Breast epithelium (tissue), 4 donors: ENCODE measurements at regions not wholly inside any gene's neighbourhood (a gene's known extent, or its start where the extent isn't known, plus 50 kb on each side); places are given as distances from the start of the nearest gene placed in this dataset.

Experiments
- DNase-seq, 2 donors: peaks; one replicate each; pipeline ENCODE4 v3.0.0-alpha.2; 2019; ENCODE audit warnings: low spot score in 2 of 2
- H3K27ac ChIP-seq, 2 donors: fragments of 200-600 bp; sonication (generic) in 1 of 2; one replicate each; pipeline ENCODE4 v1.5.1; 2016 to 2019; ENCODE audit warnings: mild to moderate bottlenecking in 1 of 2
- H3K27me3 ChIP-seq, 2 donors: fragments of 200-600 bp; sonication (generic) in 1 of 2; one replicate each; pipeline versions ENCODE4 v1.5.1 to v1.6.0; 2017 to 2019; ENCODE audit warnings: control low read depth in 1 of 2, mild to moderate bottlenecking in 1 of 2
- H3K36me3 ChIP-seq: fragments of 200-600 bp; one replicate; pipeline ENCODE4 v1.5.1; 2019
- H3K4me1 ChIP-seq, 2 donors: fragments of 200-600 bp; sonication (generic); one replicate each; pipeline ENCODE4 v1.5.1; 2016 to 2019; ENCODE audit warnings: control low read depth in 1 of 2
- H3K4me3 ChIP-seq, 3 donors: fragments of 200-600 bp; sonication (generic); 1 replicate in 2 of 3; 2 replicates in 1 of 3; pipeline ENCODE4 v1.5.1; 2016 to 2019; ENCODE audit warnings: mild to moderate bottlenecking in 3 of 3, moderate library complexity in 2 of 3
- H3K9me3 ChIP-seq, 2 donors: fragments of 200-600 bp; sonication (generic) in 1 of 2; one replicate each; pipeline ENCODE4 v1.5.1; 2016 to 2019; ENCODE audit warnings: control low read depth in 1 of 2
- CTCF ChIP-seq, 3 donors: fragments of 450-650 bp; IDR thresholded peaks; one replicate each; pipeline ENCODE4 v1.5.1; 2016 to 2017; ENCODE audit warnings: antibody characterized with exemption in 3 of 3, mild to moderate bottlenecking in 3 of 3, moderate library complexity in 3 of 3
- POLR2A ChIP-seq: fragments of 450-650 bp; IDR thresholded peaks from one replicate; pipeline ENCODE4 v1.6.1; 2016; ENCODE audit warnings: antibody characterized with exemption, mild to moderate bottlenecking, moderate library complexity
- POLR2AphosphoS5 ChIP-seq, 3 donors: sonication (generic); formaldehyde crosslinking; IDR thresholded peaks; one replicate each; pipeline ENCODE4 v1.6.1; 2017; ENCODE audit warnings: antibody characterized with exemption in 3 of 3
- intact Hi-C: fragments of 100-400 bp; cut with DNase I; formaldehyde crosslinking; loops from one replicate; pipeline ENCODE4 v1.15.1; 2023; ENCODE audit warnings: low total_unique reads

DNA sequence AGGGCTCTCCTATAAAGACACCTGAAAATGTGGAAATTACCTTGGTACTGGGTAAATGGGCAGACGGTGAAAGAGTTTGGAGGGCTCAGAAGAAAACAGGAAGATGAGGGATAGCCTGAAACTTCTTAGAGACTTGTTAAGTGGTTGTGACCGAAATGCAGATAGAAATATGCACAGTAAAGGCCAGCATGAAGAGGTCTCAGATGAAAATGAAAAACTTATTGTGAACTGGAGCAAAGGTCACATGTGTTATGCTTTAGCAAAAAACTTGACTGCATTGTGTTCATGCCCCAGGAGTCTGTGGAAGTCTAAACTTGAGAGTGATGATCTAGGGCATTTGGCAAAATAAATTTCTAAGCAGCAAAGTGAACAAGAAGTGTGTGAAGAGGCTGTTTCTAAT, 137.1 kb downstream of the CBLN2 start:
- no peaks in the 10 kb centered on the region for H3K27me3 ChIP-seq
- no peaks in the 10 kb centered on the region for H3K4me1 ChIP-seq
- H3K4me3 ChIP-seq, result no peak overlapping the region
- H3K27ac ChIP-seq, result no peak overlapping the region
- no peaks in the 10 kb centered on the region for H3K36me3 ChIP-seq
- DNase-seq, result no peak
- intact Hi-C loops, result no loop called here
- peaks cover 5 to 6% of the 10 kb centered on the region in 2 donors for H3K9me3 ChIP-seq
- no peak for TF ChIP-seq POLR2A
- TF ChIP-seq POLR2AphosphoS5 (IDR thresholded peaks at IDR 0.05), result no peak
- TF ChIP-seq CTCF (IDR thresholded peaks at IDR 0.05), result no peak

GRCh38 chr18:72391951-72392350, 152.2 kb downstream of the CBLN2 start:
- TF ChIP-seq CTCF (IDR thresholded peaks at IDR 0.05) (no peak), POLR2AphosphoS5 (IDR thresholded peaks at IDR 0.05) (no peak), POLR2A (no peak)
- Histone ChIP-seq H3K27me3 (no peaks in the 10 kb centered on the region), H3K4me3 (no peak overlapping the region), H3K27ac (no peak overlapping the region), H3K9me3 (no peaks in the 10 kb centered on the region), H3K36me3 (no peaks in the 10 kb centered on the region), H3K4me1 (no peaks in the 10 kb centered on the region)
- DNase-seq, result no peak
- intact Hi-C loops, result no loop called here

GRCh38 chr18:72391427-72391826, 152.7 kb downstream of the CBLN2 start:
- intact Hi-C loops, result no loop called here
- Histone ChIP-seq H3K27me3 (no peaks in the 10 kb centered on the region), H3K4me1 (no peaks in the 10 kb centered on the region), H3K36me3 (no peaks in the 10 kb centered on the region), H3K4me3 (no peak overlapping the region), H3K9me3 (no peaks in the 10 kb centered on the region), H3K27ac (no peak overlapping the region)
- DNase-seq, result no peak
- TF ChIP-seq POLR2A (no peak), CTCF (IDR thresholded peaks at IDR 0.05) (no peak), POLR2AphosphoS5 (IDR thresholded peaks at IDR 0.05) (no peak)

- Histone ChIP-seq H3K4me1 (no peaks in the 10 kb centered on the region), H3K9me3 (no peaks in the 10 kb centered on the region), H3K4me3 (no peak overlapping the region), H3K27ac (no peak overlapping the region), H3K36me3 (no peaks in the 10 kb centered on the region), H3K27me3 (no peaks in the 10 kb centered on the region)
- no peak for DNase-seq
- intact Hi-C loops, result no loop called here
- TF ChIP-seq POLR2AphosphoS5 (IDR thresholded peaks at IDR 0.05) (no peak), POLR2A (no peak), CTCF (IDR thresholded peaks at IDR 0.05) (no peak)
Measured at GRCh38 chr18:72378016-72378415, 166.1 kb downstream of the CBLN2 start.

DNA sequence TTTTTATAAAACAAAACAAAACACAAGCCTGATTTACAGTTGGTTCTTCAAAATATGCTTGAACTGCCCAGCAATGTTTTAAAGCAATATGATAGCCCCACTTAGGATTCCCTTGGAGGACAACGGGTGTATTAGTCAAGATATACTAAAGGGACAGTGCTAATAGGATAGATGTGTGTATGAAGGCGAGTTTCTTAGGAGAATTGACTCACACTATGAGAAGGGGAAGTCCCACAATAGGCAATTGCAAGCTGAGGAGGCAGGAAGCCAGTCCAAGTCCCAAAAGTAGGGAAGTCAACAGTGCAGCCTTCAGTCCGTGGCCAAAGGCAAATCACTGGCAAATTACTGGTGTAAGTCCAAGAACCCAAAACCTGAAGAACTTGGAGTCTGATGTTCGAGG, 167.9 kb downstream of the CBLN2 start:
- intact Hi-C loops, result no loop called here
- no peaks in the 10 kb centered on the region for H3K36me3 ChIP-seq
- no peaks in the 10 kb centered on the region for H3K4me1 ChIP-seq
- H3K9me3 ChIP-seq, result peaks cover 0 to 2% of the 10 kb centered on the region in 2 donors
- no peak for TF ChIP-seq POLR2AphosphoS5 (IDR thresholded peaks at IDR 0.05)
- TF ChIP-seq POLR2A, result no peak
- no peak for TF ChIP-seq CTCF (IDR thresholded peaks at IDR 0.05)
- no peak for DNase-seq
- H3K4me3 ChIP-seq, result no peak overlapping the region
- H3K27ac ChIP-seq, result no peak overlapping the region
- H3K27me3 ChIP-seq, result no peaks in the 10 kb centered on the region
